Body of pancreas (tissue), 4 donors: ENCODE measurements at regions not wholly inside any gene's neighbourhood (a gene's known extent, or its start where the extent isn't known, plus 50 kb on each side); places are given as distances from the start of the nearest gene placed in this dataset.

ENCODE experiments used
- ATAC-seq: fragments of 150-250 bp; one replicate; pipeline ENCODE4 v1.9.1; 2016
- DNase-seq, 4 donors: peaks; one replicate each; pipeline ENCODE4 v3.0.0-alpha.2; 2019
- H3K27ac ChIP-seq, 4 donors: fragments of 200-600 bp; sonication (generic); 1 replicate in 3 of 4; 2 replicates in 1 of 4; pipeline versions ENCODE4 v1.5.1 to v1.6.1; 2016 to 2019; ENCODE audit warnings: mild to moderate bottlenecking in 1 of 4, mixed read lengths in 1 of 4, moderate library complexity in 1 of 4
- H3K27me3 ChIP-seq, 2 donors: fragments of 200-600 bp; sonication (generic); one replicate each; pipeline ENCODE4 v1.6.0; 2016; ENCODE audit warnings: mild to moderate bottlenecking in 1 of 2
- H3K36me3 ChIP-seq, 2 donors: fragments of 200-600 bp; sonication (generic); replicated peaks in 1 of 2; 2 replicates each; pipeline ENCODE4 v1.5.1; 2016; ENCODE audit warnings: low read depth in 2 of 2; ENCODE audit not compliant: insufficient read depth in 1 of 2
- H3K4me1 ChIP-seq: fragments of 200-600 bp; sonication (generic); one replicate; pipeline ENCODE4 v1.6.0; 2016
- H3K4me3 ChIP-seq, 2 donors: fragments of 200-600 bp; sonication (generic); 1 replicate in 1 of 2; 2 replicates in 1 of 2; pipeline ENCODE4 v1.5.1; 2016 to 2019
- H3K9me3 ChIP-seq, 3 donors: fragments of 200-600 bp; sonication (generic); 1 replicate in 2 of 3; 2 replicates in 1 of 3; pipeline ENCODE4 v1.5.1; 2016
- CTCF ChIP-seq, 7 experiments: fragments of 450-650 bp in 4 of 7; fragments of 200-600 bp in 3 of 7; sonication (generic) in 3 of 7; IDR thresholded peaks; one replicate each; pipeline ENCODE4 v1.5.1; 2016 to 2019; ENCODE audit warnings: antibody characterized with exemption in 7 of 7
- POLR2A ChIP-seq, 3 donors: fragments of 450-650 bp; IDR thresholded peaks; one replicate each; pipeline ENCODE4 v1.6.1; 2016; ENCODE audit warnings: antibody characterized with exemption in 3 of 3, mild to moderate bottlenecking in 2 of 3
- WGBS, 2 donors: methylation state at CpG; one replicate each; pipeline ENCODE4 v1.1.5; 2017; 5-methylcytosine and 5-hydroxymethylcytosine counted together
- intact Hi-C: fragments of 100-400 bp; cut with DNase I; formaldehyde crosslinking; loops from one replicate; pipeline ENCODE4 v1.15.1; 2023

- DNase-seq (no peak), ATAC-seq (no peak)
- intact Hi-C loops = no loop called here
- H3K27me3 ChIP-seq = no peaks in the 10 kb centered on the region
- WGBS, 2 donors = 55 to 79% methylated on average over 2 of the region's 2 CpGs
- no peaks in the 10 kb centered on the region for H3K36me3 ChIP-seq
- H3K4me3 ChIP-seq = no peak overlapping the region
- H3K27ac ChIP-seq = no peak overlapping the region
- TF ChIP-seq POLR2A (IDR thresholded peaks at IDR 0.05) (no peak), CTCF (IDR thresholded peaks at IDR 0.05) (no peak)
- H3K4me1 ChIP-seq = peaks cover 7% of the 10 kb centered on the region
- no peaks in the 10 kb centered on the region for H3K9me3 ChIP-seq
Measured at GRCh38 chr11:69936771-69937170, 117.6 kb upstream of the FGF3 start.

DNA sequence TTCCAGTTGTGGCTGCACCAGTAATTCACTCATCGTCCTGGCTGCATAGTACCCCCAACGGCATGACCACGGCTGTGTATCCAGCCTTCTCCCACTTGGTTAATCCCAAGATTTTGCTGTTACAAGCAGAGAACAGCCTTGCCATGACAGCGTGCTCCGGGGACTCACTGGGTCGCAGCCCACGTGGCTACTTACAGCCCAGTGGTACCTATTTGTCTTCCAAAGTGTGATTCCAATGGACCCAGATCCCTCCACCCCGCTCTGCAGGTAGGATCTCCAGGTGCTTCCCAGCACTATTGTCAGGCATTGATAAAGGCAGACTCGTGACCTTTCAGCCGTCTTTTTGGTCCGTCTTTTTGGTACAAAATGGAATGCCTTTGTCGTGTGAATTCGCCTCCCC is 119.0 kb upstream of the FGF3 start:
- intact Hi-C loops = no loop called here
- TF ChIP-seq POLR2A (IDR thresholded peaks at IDR 0.05) (no peak), CTCF (IDR thresholded peaks at IDR 0.05) (no peak)
- H3K27me3 ChIP-seq = no peaks in the 10 kb centered on the region
- peaks cover 7% of the 10 kb centered on the region for H3K4me1 ChIP-seq
- ATAC-seq (no peak), DNase-seq (peak in 1 of 4 donors; percentile 5)
- H3K4me3 ChIP-seq = no peak overlapping the region
- no peaks in the 10 kb centered on the region for H3K36me3 ChIP-seq
- 67 to 82% methylated on average over 13 of the region's 13 CpGs for WGBS, 2 donors
- no peaks in the 10 kb centered on the region for H3K9me3 ChIP-seq
- no peak overlapping the region for H3K27ac ChIP-seq

DNA sequence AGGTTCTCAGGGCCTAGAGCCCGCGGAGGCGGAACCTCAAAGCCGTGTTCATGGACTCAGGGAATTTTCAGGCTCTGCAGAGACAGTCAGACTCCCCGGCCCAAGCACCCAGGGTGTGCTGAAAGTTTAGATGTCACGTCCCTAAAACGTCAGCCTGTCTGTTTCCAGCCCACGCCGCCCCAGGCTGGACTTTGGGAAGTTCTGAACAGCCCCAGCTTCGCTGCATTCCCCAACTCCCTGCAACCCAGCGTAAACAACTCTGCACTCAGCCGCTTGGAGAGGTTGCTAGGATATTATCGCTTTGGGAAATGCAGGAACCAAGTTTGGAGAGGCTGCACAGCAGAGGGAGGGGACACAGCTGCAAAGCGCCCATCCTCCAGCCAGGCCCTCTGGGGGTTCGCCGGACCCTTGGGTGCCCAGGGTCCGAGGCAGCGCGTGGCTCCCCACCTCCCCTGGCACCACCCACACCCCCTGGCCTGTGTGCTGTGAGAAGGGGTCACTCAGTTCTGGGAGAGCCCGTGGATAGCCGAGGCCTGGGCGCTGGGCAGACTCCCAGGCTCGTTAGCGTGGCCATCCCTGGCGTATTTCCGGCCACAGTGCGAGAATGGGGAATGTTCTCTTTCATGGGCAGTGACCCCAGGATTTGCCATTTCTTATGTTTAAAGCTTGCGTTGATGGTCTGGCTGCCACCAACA is 120.5 kb upstream of the FGF3 start:
- Histone ChIP-seq H3K36me3 (no peaks in the 10 kb centered on the region), H3K4me3 (no peak overlapping the region), H3K27ac (peak overlapping the region; percentile 58 to 77 (median 67)), H3K4me1 (peaks cover 7% of the 10 kb centered on the region), H3K9me3 (no peaks in the 10 kb centered on the region), H3K27me3 (no peaks in the 10 kb centered on the region)
- WGBS, 2 donors = 16 to 27% methylated on average over 5 to 28 of the region's 28 CpGs
- TF ChIP-seq CTCF (IDR thresholded peaks at IDR 0.05) = no peak
- peak in 2 of 3 donors; percentile 10 to 28 for TF ChIP-seq POLR2A (IDR thresholded peaks at IDR 0.05)
- DNase-seq (peak; percentile 34 to 58 (median 48)), ATAC-seq (peak; percentile 85)
- intact Hi-C loops = no loop called here

- ATAC-seq (no peak), DNase-seq (no peak)
- Histone ChIP-seq H3K9me3 (no peaks in the 10 kb centered on the region), H3K36me3 (no peaks in the 10 kb centered on the region), H3K27ac (peak overlapping the region in 3 of 4 donors; percentile 58 to 77 (median 72)), H3K4me1 (peaks cover 7% of the 10 kb centered on the region), H3K4me3 (no peak overlapping the region), H3K27me3 (no peaks in the 10 kb centered on the region)
- intact Hi-C loops = no loop called here
- no peak for TF ChIP-seq POLR2A (IDR thresholded peaks at IDR 0.05)
- TF ChIP-seq CTCF (IDR thresholded peaks at IDR 0.05) = no peak
- WGBS, 2 donors = 55 to 57% methylated on average over 5 to 6 of the region's 6 CpGs
Measured at GRCh38 chr11:69940246-69940610, 121.0 kb upstream of the FGF3 start.
